ENCODE measurements at regions not wholly inside any gene's neighbourhood (a gene's known extent, or its start where the extent isn't known, plus 50 kb on each side); places are given as distances from the start of the nearest gene placed in this dataset.

- TF ChIP-seq POLR2AphosphoS5 (IDR thresholded peaks at IDR 0.05; ENCODE audit: low read depth, low read length): no peak
- TF ChIP-seq TAF1 (IDR thresholded peaks at IDR 0.05; ENCODE audit: borderline replicate concordance, insufficient read depth, low read length): no peak
- no peak for TF ChIP-seq SIN3A (IDR thresholded peaks at IDR 0.05; ENCODE audit: borderline replicate concordance, insufficient read depth, low read length)
- no peak for TF ChIP-seq FOXP2 (optimal IDR thresholded peaks at IDR 0.05; ENCODE audit: borderline replicate concordance, extremely low read depth, extremely low read length, insufficient read depth)
- no peak for TF ChIP-seq REST (IDR thresholded peaks at IDR 0.05; ENCODE audit: insufficient read depth in 1 of 2, low read depth in 2 of 2, low read length in 2 of 2)
Observed at GRCh38 chr2:208686665-208687064, 280.1 kb downstream of the PTH2R start.

GRCh38 chr2:208698114-208698513, 291.5 kb downstream of the PTH2R start:
- TF ChIP-seq POLR2AphosphoS5 (IDR thresholded peaks at IDR 0.05; ENCODE audit: low read depth, low read length) (no peak), TAF1 (IDR thresholded peaks at IDR 0.05; ENCODE audit: borderline replicate concordance, insufficient read depth, low read length) (no peak), SIN3A (IDR thresholded peaks at IDR 0.05; ENCODE audit: borderline replicate concordance, insufficient read depth, low read length) (no peak), FOXP2 (optimal IDR thresholded peaks at IDR 0.05; ENCODE audit: borderline replicate concordance, extremely low read depth, extremely low read length, insufficient read depth) (no peak), REST (IDR thresholded peaks at IDR 0.05; ENCODE audit: insufficient read depth in 1 of 2, low read depth in 2 of 2, low read length in 2 of 2) (no peak)

GRCh38 chr2:208708486-208708885, 301.9 kb downstream of the PTH2R start:
- TF ChIP-seq REST (IDR thresholded peaks at IDR 0.05; ENCODE audit: insufficient read depth in 1 of 2, low read depth in 2 of 2, low read length in 2 of 2): no peak
- TF ChIP-seq TAF1 (IDR thresholded peaks at IDR 0.05; ENCODE audit: borderline replicate concordance, insufficient read depth, low read length): no peak
- no peak for TF ChIP-seq FOXP2 (optimal IDR thresholded peaks at IDR 0.05; ENCODE audit: borderline replicate concordance, extremely low read depth, extremely low read length, insufficient read depth)
- no peak for TF ChIP-seq SIN3A (IDR thresholded peaks at IDR 0.05; ENCODE audit: borderline replicate concordance, insufficient read depth, low read length)
- TF ChIP-seq POLR2AphosphoS5 (IDR thresholded peaks at IDR 0.05; ENCODE audit: low read depth, low read length): no peak

GRCh38 chr2:208711598-208711997, 305.0 kb downstream of the PTH2R start:
- TF ChIP-seq TAF1 (IDR thresholded peaks at IDR 0.05; ENCODE audit: borderline replicate concordance, insufficient read depth, low read length) (no peak), FOXP2 (optimal IDR thresholded peaks at IDR 0.05; ENCODE audit: borderline replicate concordance, extremely low read depth, extremely low read length, insufficient read depth) (no peak), SIN3A (IDR thresholded peaks at IDR 0.05; ENCODE audit: borderline replicate concordance, insufficient read depth, low read length) (no peak), POLR2AphosphoS5 (IDR thresholded peaks at IDR 0.05; ENCODE audit: low read depth, low read length) (no peak)

GRCh38 chr2:208713066-208713745, 306.6 kb downstream of the PTH2R start:
- TF ChIP-seq SIN3A (IDR thresholded peaks at IDR 0.05; ENCODE audit: borderline replicate concordance, insufficient read depth, low read length): no peak
- TF ChIP-seq POLR2AphosphoS5 (IDR thresholded peaks at IDR 0.05; ENCODE audit: low read depth, low read length): no peak
- TF ChIP-seq TAF1 (IDR thresholded peaks at IDR 0.05; ENCODE audit: borderline replicate concordance, insufficient read depth, low read length): no peak

GRCh38 chr2:208718828-208719227, 312.2 kb downstream of the PTH2R start:
- TF ChIP-seq POLR2AphosphoS5 (IDR thresholded peaks at IDR 0.05; ENCODE audit: low read depth, low read length) (no peak), FOXP2 (optimal IDR thresholded peaks at IDR 0.05; ENCODE audit: borderline replicate concordance, extremely low read depth, extremely low read length, insufficient read depth) (no peak), TAF1 (IDR thresholded peaks at IDR 0.05; ENCODE audit: borderline replicate concordance, insufficient read depth, low read length) (no peak), SIN3A (IDR thresholded peaks at IDR 0.05; ENCODE audit: borderline replicate concordance, insufficient read depth, low read length) (no peak), REST (IDR thresholded peaks at IDR 0.05; ENCODE audit: insufficient read depth in 1 of 2, low read depth in 2 of 2, low read length in 2 of 2) (no peak)

Measured in PFSK-1 (cell line).